ENCODE measurements at regions not wholly inside any gene's neighbourhood (a gene's known extent, or its start where the extent isn't known, plus 50 kb on each side); places are given as distances from the start of the nearest gene placed in this dataset.

GRCh38 chr14:82328442-82328841 is 794.8 kb upstream of the SEL1L start:
- intact Hi-C loops (cut with micrococcal nuclease) = no loop called here

- intact Hi-C loops (cut with micrococcal nuclease) = no loop called here
Measured at GRCh38 chr14:82341261-82341810, 807.7 kb upstream of the SEL1L start.

- intact Hi-C loops (cut with micrococcal nuclease) = no loop called here
Measured at GRCh38 chr14:82342596-82342995, 808.9 kb upstream of the SEL1L start.

GRCh38 chr14:82345184-82345583 is 811.5 kb upstream of the SEL1L start:
- intact Hi-C loops (cut with micrococcal nuclease) = no loop called here

GRCh38 chr14:82354126-82354525 is 820.5 kb upstream of the SEL1L start:
- intact Hi-C loops (cut with micrococcal nuclease) = no loop called here

- intact Hi-C loops (cut with micrococcal nuclease) = no loop called here
Measured at GRCh38 chr14:82359201-82359600, 825.5 kb upstream of the SEL1L start.

GRCh38 chr14:82362452-82362851 is 828.8 kb upstream of the SEL1L start:
- intact Hi-C loops (cut with micrococcal nuclease) = no loop called here

GRCh38 chr14:82365471-82365870 is 831.8 kb upstream of the SEL1L start:
- intact Hi-C loops (cut with micrococcal nuclease) = no loop called here

GRCh38 chr14:82366803-82367202 is 833.1 kb upstream of the SEL1L start:
- intact Hi-C loops (cut with micrococcal nuclease) = no loop called here

GRCh38 chr14:82379291-82379690 is 845.6 kb upstream of the SEL1L start:
- intact Hi-C loops (cut with micrococcal nuclease) = no loop called here

GRCh38 chr14:82385048-82385447 is 851.4 kb upstream of the SEL1L start:
- intact Hi-C loops (cut with micrococcal nuclease) = no loop called here

GRCh38 chr14:82387699-82388098 is 854.0 kb upstream of the SEL1L start:
- intact Hi-C loops (cut with micrococcal nuclease) = no loop called here

- intact Hi-C loops (cut with micrococcal nuclease) = no loop called here
Measured at GRCh38 chr14:82388488-82388887, 854.8 kb upstream of the SEL1L start.

- intact Hi-C loops (cut with micrococcal nuclease) = no loop called here
Measured at GRCh38 chr14:82390586-82390985, 856.9 kb upstream of the SEL1L start.

GRCh38 chr14:82394916-82395315 is 861.3 kb upstream of the SEL1L start:
- intact Hi-C loops (cut with micrococcal nuclease) = no loop called here

- intact Hi-C loops (cut with micrococcal nuclease) = no loop called here
Measured at GRCh38 chr14:82398256-82398655, 864.6 kb upstream of the SEL1L start.

- intact Hi-C loops (cut with micrococcal nuclease) = no loop called here
Measured at GRCh38 chr14:82403987-82404386, 870.3 kb upstream of the SEL1L start.

- intact Hi-C loops (cut with micrococcal nuclease) = no loop called here
Measured at GRCh38 chr14:82410064-82410463, 876.4 kb upstream of the SEL1L start.

GRCh38 chr14:82411298-82411697 is 877.6 kb upstream of the SEL1L start:
- intact Hi-C loops (cut with micrococcal nuclease) = no loop called here

GRCh38 chr14:82412545-82412944 is 878.9 kb upstream of the SEL1L start:
- intact Hi-C loops (cut with micrococcal nuclease) = no loop called here

- intact Hi-C loops (cut with micrococcal nuclease) = no loop called here
Measured at GRCh38 chr14:82414853-82415539, 881.3 kb upstream of the SEL1L start.

GRCh38 chr14:82419933-82420332 is 886.3 kb upstream of the SEL1L start:
- intact Hi-C loops (cut with micrococcal nuclease) = no loop called here

GRCh38 chr14:82420871-82421270 is 887.2 kb upstream of the SEL1L start:
- intact Hi-C loops (cut with micrococcal nuclease) = no loop called here

Data from T-helper 2 cell treated with Interferon-gamma antibody and Interleukin-4, amounts not matched to agents 100 ng/mL and 5 ng/mL, for 36 hours (primary cell).